NCI-H1436 (cell line): ENCODE measurements at regions not wholly inside any gene's neighbourhood (a gene's known extent, or its start where the extent isn't known, plus 50 kb on each side); places are given as distances from the start of the nearest gene placed in this dataset.
"Not testable (repeated sequence)": the region's sequence is repeated elsewhere in the genome, so short reads cannot be mapped to it uniquely, and the experiment has no call there.

ENCODE experiments used
- DNase-seq: peaks from one replicate; lab custom pipeline; 2025; lab: John Stamatoyannopoulos, UW

DNA sequence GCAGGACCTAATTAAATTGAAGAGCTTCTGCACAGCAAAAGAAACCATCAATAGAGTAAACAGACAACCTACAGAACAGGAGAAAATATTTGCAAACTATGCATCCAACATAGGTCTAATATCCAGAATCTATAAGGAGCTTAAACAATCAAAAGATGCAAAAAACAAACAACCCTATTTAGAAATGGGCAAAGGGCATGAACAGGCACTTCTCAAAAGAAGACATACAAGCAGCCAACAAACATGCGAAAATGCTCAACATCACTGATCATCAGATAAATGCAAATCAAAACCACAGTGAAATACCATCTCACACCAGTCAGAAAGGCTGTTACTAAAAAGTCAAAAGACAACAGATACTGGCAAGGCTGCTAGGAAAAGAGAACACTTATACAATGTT is 189.2 kb downstream of the CYP26B1 start:
- DNase-seq = not testable (repeated sequence)

- DNase-seq = no peak
Measured at GRCh38 chr2:71952572-71953188, 195.0 kb downstream of the CYP26B1 start.

- no peak for DNase-seq
Measured at GRCh38 chr2:71951718-71952404, 195.8 kb downstream of the CYP26B1 start.

DNA sequence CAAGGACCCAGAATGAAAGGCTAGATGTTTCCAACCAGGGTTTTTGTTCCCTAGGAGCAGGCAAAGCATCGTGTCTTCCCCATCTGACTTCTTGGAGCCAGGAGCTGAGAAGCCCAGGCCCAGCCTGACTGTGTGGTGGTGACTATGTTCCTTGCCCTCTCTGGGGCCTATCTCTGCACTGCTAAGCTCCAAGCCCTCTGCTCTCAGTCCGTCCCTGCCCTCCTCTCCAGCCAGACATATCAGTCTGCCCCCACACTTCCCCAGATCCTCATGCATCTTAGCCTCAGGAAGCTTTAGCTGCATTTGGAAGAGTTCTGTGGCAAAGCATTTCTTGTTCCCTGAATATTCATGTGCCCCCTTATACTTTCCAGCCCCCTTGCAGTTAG is 196.6 kb downstream of the CYP26B1 start:
- no peak for DNase-seq

GRCh38 chr2:71950256-71951082 is 197.2 kb downstream of the CYP26B1 start:
- no peak for DNase-seq

DNA sequence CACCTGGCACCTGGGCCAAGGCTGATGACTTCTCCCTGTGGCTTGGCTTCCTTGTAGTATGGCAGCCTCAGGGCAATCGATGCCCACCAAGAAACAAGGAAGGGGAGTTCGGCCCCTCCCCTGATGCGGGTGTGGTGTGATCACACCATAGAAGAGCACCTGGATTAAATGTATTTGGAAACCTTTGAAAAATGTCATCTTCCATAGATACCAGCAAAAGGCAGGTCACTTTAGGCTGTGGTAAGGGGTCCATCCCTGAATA is 198.2 kb downstream of the CYP26B1 start:
- DNase-seq = no peak

DNA sequence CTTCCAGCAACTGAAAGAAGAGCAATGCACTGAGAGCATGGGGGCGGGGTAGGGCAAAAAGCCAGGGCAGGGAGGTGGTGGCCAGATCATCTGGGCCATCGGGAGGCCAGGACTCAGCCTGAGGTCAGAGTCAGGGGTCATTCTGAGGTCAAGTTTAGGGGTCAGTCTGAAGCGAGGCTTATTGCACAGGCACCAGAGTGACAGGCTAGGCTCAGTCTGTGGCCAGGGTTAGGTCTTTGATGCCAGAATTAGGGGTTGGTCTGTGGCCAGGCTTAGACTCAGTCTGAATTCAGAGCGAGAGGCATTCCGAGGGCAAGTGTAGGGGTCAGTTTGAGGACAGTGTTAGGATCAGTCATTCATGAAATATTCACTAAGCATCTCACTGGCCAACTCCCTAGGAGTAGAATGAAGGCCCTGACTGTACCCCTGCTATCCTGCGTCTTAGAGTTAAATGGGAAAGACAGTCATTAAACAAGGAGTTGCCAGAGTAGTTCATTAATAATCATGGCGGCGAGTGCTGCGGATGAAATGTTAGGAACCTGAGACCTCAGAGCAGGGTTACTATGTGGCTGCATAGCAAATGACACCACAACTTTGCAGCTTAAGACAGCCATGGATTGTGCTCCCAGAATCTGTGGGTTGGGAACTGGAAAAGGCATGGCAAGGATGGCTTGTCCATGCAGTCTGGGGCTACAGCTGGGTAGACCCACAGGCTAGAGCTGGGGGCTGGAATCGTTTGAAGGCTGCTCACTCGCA is 198.7 kb downstream of the CYP26B1 start:
- no peak for DNase-seq

GRCh38 chr2:71947809-71948208 is 199.9 kb downstream of the CYP26B1 start:
- DNase-seq = no peak

DNA sequence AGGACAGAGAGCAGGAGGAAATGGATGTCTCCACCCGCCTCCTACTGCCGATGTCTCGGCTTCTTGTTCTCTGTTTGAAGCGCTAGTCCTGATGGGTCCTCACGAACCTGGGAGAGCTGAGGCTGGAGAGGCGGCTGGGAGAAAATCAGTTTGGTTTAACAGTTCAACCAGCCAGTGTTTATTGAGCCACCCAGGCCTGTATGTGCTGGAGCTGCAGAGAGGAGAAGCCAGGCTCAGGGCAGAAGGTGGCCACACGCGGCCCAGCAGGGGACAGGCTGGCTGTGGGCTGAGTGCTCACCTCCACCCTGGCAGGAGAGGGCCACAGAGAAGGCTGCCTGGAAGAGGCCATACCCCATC is 202.1 kb downstream of the CYP26B1 start:
- DNase-seq = no peak

- no peak for DNase-seq
Measured at GRCh38 chr2:71944806-71945602, 202.7 kb downstream of the CYP26B1 start.

- DNase-seq = no peak
Measured at GRCh38 chr2:71944183-71944550, 203.5 kb downstream of the CYP26B1 start.

DNA sequence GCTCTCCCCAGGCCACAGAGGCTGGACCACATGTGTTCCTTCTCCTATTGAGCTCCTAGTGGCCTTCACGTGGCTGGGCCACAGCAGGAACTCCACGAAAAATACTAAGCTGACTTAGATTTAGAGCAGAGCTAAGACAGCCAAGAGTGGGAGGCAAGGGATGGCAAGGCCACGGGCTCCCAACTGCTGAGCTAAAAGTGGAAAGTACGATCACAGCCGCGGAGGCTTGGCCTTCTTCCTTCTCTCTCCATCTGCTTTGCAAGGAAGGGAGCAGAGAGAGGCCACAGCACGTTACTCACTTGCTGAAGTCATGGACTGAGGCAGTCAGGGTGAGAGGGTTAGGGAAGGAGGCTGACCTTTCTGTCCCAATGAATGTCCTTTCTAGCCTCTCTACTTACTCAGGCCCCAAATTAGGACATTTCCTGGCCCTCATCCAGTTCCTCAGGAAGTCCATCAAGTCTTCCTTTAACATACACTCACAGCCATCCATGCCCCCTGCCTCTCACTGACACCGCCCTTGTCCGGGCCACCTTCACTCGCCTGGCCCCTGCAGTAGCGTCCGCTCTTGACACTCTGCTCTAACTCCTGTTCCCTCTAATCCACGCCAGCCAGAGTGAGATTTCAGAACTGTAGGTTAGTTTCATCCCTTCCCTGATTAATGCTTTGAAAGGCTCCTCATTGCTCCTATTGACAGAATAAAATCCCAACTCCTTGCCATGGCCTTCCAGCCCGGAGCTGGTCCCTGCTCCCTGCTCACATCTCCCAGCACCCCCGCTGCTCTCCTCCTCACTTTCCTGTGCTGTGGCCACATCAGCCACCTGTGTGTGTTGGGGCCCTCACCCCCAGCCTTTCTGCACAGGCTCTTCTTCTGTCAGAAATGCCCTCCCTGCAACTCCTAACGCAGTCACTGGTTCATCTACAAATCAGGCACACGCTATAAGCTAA is 204.2 kb downstream of the CYP26B1 start:
- no peak for DNase-seq

- DNase-seq = no peak
Measured at GRCh38 chr2:71941726-71942525, 205.7 kb downstream of the CYP26B1 start.

DNA sequence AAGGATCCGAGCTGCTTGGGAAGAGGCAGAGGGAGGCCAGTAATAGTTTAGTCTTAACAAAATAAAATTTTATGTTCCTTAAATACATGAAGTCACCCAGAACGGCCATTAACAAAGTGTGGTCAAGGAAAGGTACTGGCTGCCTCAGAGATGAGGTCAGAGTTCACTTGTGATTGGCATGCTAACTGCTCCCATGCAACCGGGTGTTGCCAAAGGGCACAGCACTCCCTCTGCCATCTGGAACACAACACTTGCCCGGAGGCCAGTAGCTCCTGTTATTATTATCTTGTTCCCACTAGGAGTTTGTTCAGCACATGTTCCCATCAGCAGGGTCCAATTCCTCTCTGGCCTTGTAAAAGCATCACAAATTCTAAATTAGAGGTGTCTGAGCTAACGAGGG is 207.0 kb downstream of the CYP26B1 start:
- no peak for DNase-seq

- no peak for DNase-seq
Measured at GRCh38 chr2:71939588-71940535, 207.8 kb downstream of the CYP26B1 start.

- no peak for DNase-seq
Measured at GRCh38 chr2:71938659-71939587, 208.7 kb downstream of the CYP26B1 start.

- no peak for DNase-seq
Measured at GRCh38 chr2:71938108-71938507, 209.6 kb downstream of the CYP26B1 start.

- no peak for DNase-seq
Measured at GRCh38 chr2:71937396-71937795, 210.3 kb downstream of the CYP26B1 start.
